ENCODE measurements at regions not wholly inside any gene's neighbourhood (a gene's known extent, or its start where the extent isn't known, plus 50 kb on each side); places are given as distances from the start of the nearest gene placed in this dataset.

DNA sequence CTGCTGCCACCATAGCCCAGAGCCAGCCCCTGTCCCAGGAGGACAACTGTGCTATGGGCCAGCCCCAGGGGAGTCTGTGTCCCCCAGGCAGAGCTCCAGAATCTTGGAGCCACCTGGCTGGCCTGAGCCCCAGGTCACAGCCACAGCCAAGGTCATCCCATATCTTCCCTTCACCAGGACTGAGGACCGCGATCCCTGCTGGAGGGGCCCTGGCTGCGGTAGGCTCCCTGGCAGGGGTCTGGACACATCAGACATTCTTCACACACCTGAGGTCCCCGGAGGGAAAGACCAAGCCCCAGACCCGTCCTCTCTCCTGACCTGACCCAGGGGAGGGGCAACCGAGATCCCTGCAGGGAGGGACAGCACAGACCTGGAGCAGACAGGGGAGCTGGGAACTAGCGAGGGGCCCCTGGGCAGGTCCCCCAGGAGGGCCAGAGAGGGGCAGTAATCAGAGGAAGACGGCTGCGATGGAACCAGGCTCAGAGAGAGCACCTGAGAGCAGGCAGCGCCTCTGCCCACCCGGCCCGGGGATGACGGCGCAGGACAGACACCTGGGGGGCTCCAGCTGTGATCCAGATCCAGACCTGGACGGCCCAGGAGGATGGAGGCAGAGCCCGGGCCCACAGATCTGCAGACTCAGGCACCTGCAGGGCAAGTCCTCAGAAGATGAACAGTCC, 103.2 kb upstream of the EIF5 start:
- H4K20me1 ChIP-seq (replicated peaks; ENCODE audit: control insufficient read depth, extremely low read depth, insufficient read depth, low read length): no peaks in the 10 kb centered on the region
- H3K27ac ChIP-seq (ENCODE audit: insufficient read depth, low read depth, low read length): no peak overlapping the region
- H3K4me1 ChIP-seq (ENCODE audit: control insufficient read depth, extremely low read depth, insufficient read depth, low read length): peaks cover 9% of the 10 kb centered on the region
- H3K79me2 ChIP-seq (ENCODE audit: control insufficient read depth, insufficient read depth, low read length): no peaks in the 10 kb centered on the region
- no TSS peak for BruUV-seq (replicated peaks)
- no peak for FAIRE-seq
- POLR2A ChIA-PET: interaction anchor here (0.6 kb wide), 1 partner anchor 11 kb away, joined by 3 read pairs; no protein-coding TSS in a partner anchor
- H3K9me1 ChIP-seq (replicated peaks; ENCODE audit: control insufficient read depth, extremely low read depth, insufficient read depth, low read length): no peaks in the 10 kb centered on the region
- H3K36me3 ChIP-seq (ENCODE audit: control insufficient read depth in 2 of 2, extremely low read depth in 1 of 2, insufficient read depth in 2 of 2, low read length in 2 of 2): no peaks in the 10 kb centered on the region
- CTCF ChIA-PET: no interaction called here
- dilution Hi-C loops (cut with MboI; ENCODE audit: extremely low pct_ligation_motif_present, low sequenced_read_pairs) (no loop called here), intact Hi-C loops (cut with micrococcal nuclease) (no loop called here)
- H3K27me3 ChIP-seq (ENCODE audit: control insufficient read depth in 2 of 2, insufficient read depth in 2 of 2, low read length in 2 of 2): no peaks in the 10 kb centered on the region
- no peaks in the 10 kb centered on the region for H3K9me3 ChIP-seq (replicated peaks; ENCODE audit: control insufficient read depth, insufficient read depth, low read length)
- H3K4me2 ChIP-seq (ENCODE audit: insufficient read depth, low read length): no peak overlapping the region
- no peak for TF ChIP-seq FOS (IDR thresholded peaks at IDR 0.05; ENCODE audit: borderline replicate concordance, insufficient read depth, low read length)
- TF ChIP-seq POLR2AphosphoS5 (IDR thresholded peaks at IDR 0.05; ENCODE audit: insufficient read depth, low read depth, low read length): no peak
- no peak for TF ChIP-seq JUN (IDR thresholded peaks at IDR 0.05; ENCODE audit: borderline replicate concordance, insufficient read depth, insufficient read length, low read depth)
- TF ChIP-seq, protein P1, sequence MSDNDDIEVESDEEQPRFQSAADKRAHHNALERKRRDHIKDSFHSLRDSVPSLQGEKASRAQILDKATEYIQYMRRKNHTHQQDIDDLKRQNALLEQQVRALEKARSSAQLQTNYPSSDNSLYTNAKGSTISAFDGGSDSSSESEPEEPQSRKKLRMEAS (IDR thresholded peaks at IDR 0.05; ENCODE audit: insufficient read depth, insufficient read length): no peak
- no peak for TF ChIP-seq GATA2 (IDR thresholded peaks at IDR 0.05; ENCODE audit: insufficient read depth, insufficient read length, low read depth, low read length)
- TF ChIP-seq EZH2 (IDR thresholded peaks at IDR 0.05; ENCODE audit: borderline replicate concordance, low read depth, low read length, severe bottlenecking): no peak
- H3K9ac ChIP-seq (replicated peaks; ENCODE audit: extremely low read depth, insufficient read depth, low read length): no peak overlapping the region
- no peak overlapping the region for H3K4me3 ChIP-seq (replicated peaks in 1 of 3; ENCODE audit: insufficient read depth in 1 of 3, low read depth in 1 of 3, low read length in 3 of 3)
- no peak for DNase-seq (ENCODE audit: low read depth, low spot score)
- no peak overlapping the region for H2AFZ ChIP-seq (ENCODE audit: low read depth, low read length)

DNA sequence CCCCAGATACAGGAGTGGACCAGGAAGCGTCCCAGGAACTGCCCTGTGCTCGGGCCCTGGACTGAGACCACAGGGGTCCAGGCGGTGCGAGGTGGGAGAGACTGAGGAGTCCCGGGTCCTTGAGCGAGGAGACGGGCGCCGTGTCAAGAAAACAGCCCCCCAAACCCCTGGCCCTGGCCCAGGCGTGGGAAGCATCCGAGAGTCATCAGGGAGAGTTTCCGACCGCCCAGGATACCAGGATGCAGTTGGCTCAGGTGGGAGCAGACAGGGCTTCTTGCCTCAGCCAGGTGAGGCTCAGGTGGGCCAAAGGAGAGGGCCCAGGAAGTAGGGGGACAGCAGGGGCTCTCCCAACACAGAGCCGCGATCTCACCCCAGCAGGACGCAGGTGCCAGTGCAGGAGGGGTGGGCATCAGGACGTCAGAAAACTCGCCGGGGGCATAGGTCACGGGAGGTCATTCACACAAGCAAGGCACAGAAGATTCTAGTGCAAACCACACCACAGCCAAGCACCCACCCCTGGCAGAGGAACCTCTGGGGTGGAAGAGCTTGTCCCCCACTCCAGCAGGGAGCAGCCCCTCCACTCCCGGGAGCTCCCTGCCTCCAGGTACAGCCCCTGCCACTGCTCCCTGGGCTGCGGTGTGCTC, 102.5 kb upstream of the EIF5 start:
- no peak for DNase-seq (ENCODE audit: low read depth, low spot score)
- H3K4me1 ChIP-seq (ENCODE audit: control insufficient read depth, extremely low read depth, insufficient read depth, low read length): peaks cover 15% of the 10 kb centered on the region
- intact Hi-C loops (cut with micrococcal nuclease): no loop called here
- POLR2A ChIA-PET: no interaction called here
- TF ChIP-seq EZH2 (IDR thresholded peaks at IDR 0.05; ENCODE audit: borderline replicate concordance, low read depth, low read length, severe bottlenecking): no peak
- TF ChIP-seq MYC (IDR thresholded peaks at IDR 0.05; ENCODE audit: low read depth, low read length): no peak
- TF ChIP-seq POLR2AphosphoS5 (IDR thresholded peaks at IDR 0.05; ENCODE audit: insufficient read depth, low read depth, low read length): no peak
- no peak for TF ChIP-seq GATA2 (IDR thresholded peaks at IDR 0.05; ENCODE audit: insufficient read depth, insufficient read length, low read depth, low read length)
- H3K27ac ChIP-seq (ENCODE audit: insufficient read depth, low read depth, low read length): no peak overlapping the region
- CTCF ChIA-PET: no interaction called here
- H2AFZ ChIP-seq (ENCODE audit: low read depth, low read length): no peak overlapping the region
- dilution Hi-C loops (cut with MboI; ENCODE audit: extremely low pct_ligation_motif_present, low sequenced_read_pairs): no loop called here
- no peaks in the 10 kb centered on the region for H3K27me3 ChIP-seq (ENCODE audit: control insufficient read depth in 2 of 2, insufficient read depth in 2 of 2, low read length in 2 of 2)
- BruUV-seq (replicated peaks): no TSS peak
- H3K9me3 ChIP-seq (replicated peaks; ENCODE audit: control insufficient read depth, insufficient read depth, low read length): no peaks in the 10 kb centered on the region
- no peak overlapping the region for H3K4me3 ChIP-seq (replicated peaks in 1 of 3; ENCODE audit: insufficient read depth in 1 of 3, low read depth in 1 of 3, low read length in 3 of 3)
- no peaks in the 10 kb centered on the region for H3K9me1 ChIP-seq (replicated peaks; ENCODE audit: control insufficient read depth, extremely low read depth, insufficient read depth, low read length)
- H3K79me2 ChIP-seq (ENCODE audit: control insufficient read depth, insufficient read depth, low read length): no peaks in the 10 kb centered on the region
- no peak for FAIRE-seq
- no peaks in the 10 kb centered on the region for H3K36me3 ChIP-seq (ENCODE audit: control insufficient read depth in 2 of 2, extremely low read depth in 1 of 2, insufficient read depth in 2 of 2, low read length in 2 of 2)
- H3K9ac ChIP-seq (replicated peaks; ENCODE audit: extremely low read depth, insufficient read depth, low read length): no peak overlapping the region
- H3K4me2 ChIP-seq (ENCODE audit: insufficient read depth, low read length): no peak overlapping the region
- no peaks in the 10 kb centered on the region for H4K20me1 ChIP-seq (replicated peaks; ENCODE audit: control insufficient read depth, extremely low read depth, insufficient read depth, low read length)

Measured in endothelial cell of umbilical vein (primary cell).